HUES48 (cell line): ENCODE measurements at regions not wholly inside any gene's neighbourhood (a gene's known extent, or its start where the extent isn't known, plus 50 kb on each side); places are given as distances from the start of the nearest gene placed in this dataset.
"Not testable (repeated sequence)": the region's sequence is repeated elsewhere in the genome, so short reads cannot be mapped to it uniquely, and the experiment has no call there.

Experiments
- H3K27ac ChIP-seq: one replicate; pipeline ENCODE4 v1.7.0; 2013; ENCODE audit warnings: low read depth, low read length, inconsistent platforms
- H3K27me3 ChIP-seq: 2 replicates; pipeline ENCODE4 v1.6.1; 2013; ENCODE audit warnings: mild to moderate bottlenecking, low read length; ENCODE audit not compliant: control insufficient read depth, insufficient read depth
- H3K36me3 ChIP-seq: 2 replicates; pipeline ENCODE4 v1.6.1; 2013; ENCODE audit warnings: low read length; ENCODE audit not compliant: control insufficient read depth, insufficient read depth
- H3K4me1 ChIP-seq: 2 replicates; pipeline ENCODE4 v1.6.1; 2013; ENCODE audit warnings: mild to moderate bottlenecking, low read length; ENCODE audit not compliant: control insufficient read depth, insufficient read depth
- H3K4me3 ChIP-seq: 2 replicates; pipeline ENCODE4 v1.5.1; 2013; ENCODE audit warnings: mild to moderate bottlenecking, low read depth, low read length
- H3K9ac ChIP-seq: 2 replicates; pipeline ENCODE4 v1.6.1; 2013; ENCODE audit warnings: mild to moderate bottlenecking, low read depth, low read length, moderate library complexity
- H3K9me3 ChIP-seq: 2 replicates; pipeline ENCODE4 v1.6.1; 2013; ENCODE audit warnings: low read length; ENCODE audit not compliant: control insufficient read depth, insufficient read depth

DNA sequence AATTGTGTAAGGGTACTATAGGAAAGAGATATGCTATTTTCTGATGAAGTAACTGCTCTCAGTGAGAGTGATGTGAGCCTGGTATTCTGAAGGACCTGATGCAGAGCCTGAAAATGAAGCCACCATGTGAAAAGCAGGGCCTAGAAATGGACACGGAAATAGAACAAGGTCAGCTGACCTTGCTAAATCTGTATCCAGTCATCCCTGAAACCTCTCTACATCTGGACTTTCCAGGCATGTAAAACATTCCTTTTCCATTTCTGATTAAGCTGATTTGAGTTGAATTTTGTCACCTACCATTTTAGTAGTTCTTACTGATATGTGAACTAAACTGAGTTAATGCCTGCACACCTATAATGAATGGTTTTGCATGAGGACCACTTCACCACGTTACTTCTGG lies 72.4 kb upstream of the NEIL3 start:
- Histone ChIP-seq H3K4me3 (no peak overlapping the region), H3K36me3 (no peaks in the 10 kb centered on the region), H3K9ac (no peak overlapping the region), H3K27ac (no peak overlapping the region), H3K27me3 (no peaks in the 10 kb centered on the region), H3K4me1 (no peaks in the 10 kb centered on the region), H3K9me3 (no peaks in the 10 kb centered on the region)

DNA sequence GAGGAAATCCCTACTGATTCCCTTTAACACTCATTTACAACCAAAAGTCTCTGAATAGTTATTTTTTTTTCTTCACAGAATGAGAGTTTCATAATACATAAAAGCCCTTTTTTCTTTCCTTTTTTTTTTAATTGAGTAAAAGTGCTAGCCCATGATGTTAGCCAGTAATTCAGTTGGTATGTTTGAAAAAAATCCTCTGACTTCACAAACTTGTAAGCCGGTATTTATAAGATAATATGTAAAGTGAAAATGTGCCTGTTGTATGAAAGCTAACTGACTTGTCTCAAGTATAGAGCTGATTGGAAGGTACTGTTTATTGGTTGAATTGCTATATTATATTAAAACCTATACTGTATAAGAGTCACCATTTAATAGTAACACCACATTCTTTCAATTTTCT lies 70.2 kb upstream of the NEIL3 start:
- Histone ChIP-seq H3K36me3 (no peaks in the 10 kb centered on the region), H3K4me3 (no peak overlapping the region), H3K27me3 (no peaks in the 10 kb centered on the region), H3K9ac (no peak overlapping the region), H3K4me1 (no peaks in the 10 kb centered on the region), H3K9me3 (no peaks in the 10 kb centered on the region), H3K27ac (no peak overlapping the region)

DNA sequence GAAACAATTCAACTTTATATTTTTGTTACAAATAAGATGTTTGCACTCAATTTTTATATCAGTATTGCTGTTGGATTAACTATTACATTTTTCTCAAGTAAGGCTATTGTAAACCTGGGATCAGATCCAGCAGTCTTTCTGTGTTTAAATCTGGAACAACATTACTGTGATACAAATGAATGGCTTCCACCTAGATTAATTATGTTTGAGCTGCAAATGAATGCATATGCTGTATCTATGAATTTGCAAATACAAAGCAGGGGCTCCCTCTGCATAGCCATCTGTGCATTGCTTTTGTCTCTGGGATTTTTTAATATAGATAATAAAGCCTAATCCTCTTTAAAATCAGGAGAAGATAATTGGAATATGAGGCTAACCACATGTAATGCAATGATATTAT lies 69.8 kb upstream of the NEIL3 start:
- no peaks in the 10 kb centered on the region for H3K36me3 ChIP-seq
- H3K9ac ChIP-seq = no peak overlapping the region
- no peaks in the 10 kb centered on the region for H3K9me3 ChIP-seq
- H3K27me3 ChIP-seq = no peaks in the 10 kb centered on the region
- no peak overlapping the region for H3K27ac ChIP-seq
- H3K4me3 ChIP-seq = no peak overlapping the region
- H3K4me1 ChIP-seq = no peaks in the 10 kb centered on the region

DNA sequence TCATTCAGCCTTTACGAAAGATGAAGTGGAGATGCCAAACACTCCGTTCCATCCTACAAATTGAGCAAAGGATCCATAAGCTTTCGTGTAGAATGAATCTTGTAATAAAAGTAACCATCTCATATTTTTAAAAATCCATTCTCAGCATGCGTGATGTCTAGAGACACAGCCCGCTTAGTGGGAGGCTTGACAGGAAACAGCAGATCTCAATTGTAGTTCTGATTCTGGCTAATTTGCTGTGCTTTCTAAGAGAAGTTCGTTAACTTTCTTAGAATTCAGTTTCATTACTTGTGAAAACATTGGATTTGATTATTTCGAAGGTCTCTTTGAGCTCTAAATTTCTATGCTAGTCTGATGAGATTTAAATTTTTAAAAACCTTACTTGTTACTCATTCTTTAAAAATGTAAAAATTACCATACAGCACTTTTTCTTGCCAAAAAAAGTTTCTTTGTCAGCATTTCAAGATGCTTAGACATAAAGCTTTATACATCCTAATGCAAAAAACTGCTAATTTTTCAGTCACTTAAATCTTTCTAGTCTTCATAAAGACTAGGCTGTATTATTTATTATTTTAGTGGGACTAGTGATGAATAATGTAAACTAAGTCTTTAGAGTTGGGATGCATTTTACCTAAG lies 66.9 kb upstream of the NEIL3 start:
- Histone ChIP-seq H3K27ac (no peak overlapping the region), H3K4me1 (no peaks in the 10 kb centered on the region), H3K36me3 (no peaks in the 10 kb centered on the region), H3K4me3 (no peak overlapping the region), H3K9ac (no peak overlapping the region), H3K27me3 (no peaks in the 10 kb centered on the region), H3K9me3 (no peaks in the 10 kb centered on the region)

DNA sequence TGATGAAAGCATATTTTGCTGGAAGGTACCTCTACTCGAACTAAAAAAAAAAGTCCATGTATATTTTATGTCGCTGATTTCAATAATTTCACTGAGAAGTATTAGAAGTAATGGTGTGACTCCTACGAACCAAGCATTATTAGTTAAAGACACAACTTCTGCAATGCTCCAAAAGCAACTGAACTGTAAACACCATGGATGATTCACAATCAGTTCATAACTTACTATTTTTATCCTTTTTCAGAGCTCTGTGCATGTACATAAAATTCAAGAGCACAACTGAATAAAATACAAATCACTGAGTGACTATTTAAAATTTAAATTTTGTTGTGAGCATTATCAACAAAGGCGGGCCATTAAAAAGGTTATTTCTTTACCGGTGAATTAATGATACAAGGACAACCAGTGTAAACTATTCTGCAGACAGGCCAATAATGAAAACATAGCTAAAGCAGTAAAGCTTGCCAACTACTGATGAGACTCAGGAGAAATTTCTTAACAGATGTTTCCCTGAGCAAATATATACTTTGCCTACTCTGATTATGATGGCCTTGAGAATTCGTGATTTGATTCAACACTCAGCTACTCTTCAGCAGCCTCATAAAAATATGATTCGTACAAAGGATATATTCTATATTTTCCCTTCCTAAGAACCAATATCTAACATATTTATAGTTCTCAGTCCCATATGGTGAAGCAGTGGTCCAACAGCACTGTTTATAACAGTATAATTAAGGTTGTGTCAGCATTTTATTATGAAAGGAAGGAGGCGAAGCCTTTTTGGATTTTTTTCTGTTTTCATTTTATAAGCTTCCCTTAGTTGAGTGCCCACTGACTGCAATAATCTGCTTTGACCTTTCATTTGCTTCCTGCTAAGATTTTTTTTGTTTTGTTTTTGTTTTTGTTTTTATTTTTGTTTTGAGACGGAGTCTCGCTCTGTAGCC lies 62.8 kb upstream of the NEIL3 start:
- no peaks in the 10 kb centered on the region for H3K9me3 ChIP-seq
- H3K4me3 ChIP-seq = no peak overlapping the region
- no peak overlapping the region for H3K27ac ChIP-seq
- no peak overlapping the region for H3K9ac ChIP-seq
- H3K4me1 ChIP-seq = no peaks in the 10 kb centered on the region
- H3K27me3 ChIP-seq = no peaks in the 10 kb centered on the region
- H3K36me3 ChIP-seq = no peaks in the 10 kb centered on the region

DNA sequence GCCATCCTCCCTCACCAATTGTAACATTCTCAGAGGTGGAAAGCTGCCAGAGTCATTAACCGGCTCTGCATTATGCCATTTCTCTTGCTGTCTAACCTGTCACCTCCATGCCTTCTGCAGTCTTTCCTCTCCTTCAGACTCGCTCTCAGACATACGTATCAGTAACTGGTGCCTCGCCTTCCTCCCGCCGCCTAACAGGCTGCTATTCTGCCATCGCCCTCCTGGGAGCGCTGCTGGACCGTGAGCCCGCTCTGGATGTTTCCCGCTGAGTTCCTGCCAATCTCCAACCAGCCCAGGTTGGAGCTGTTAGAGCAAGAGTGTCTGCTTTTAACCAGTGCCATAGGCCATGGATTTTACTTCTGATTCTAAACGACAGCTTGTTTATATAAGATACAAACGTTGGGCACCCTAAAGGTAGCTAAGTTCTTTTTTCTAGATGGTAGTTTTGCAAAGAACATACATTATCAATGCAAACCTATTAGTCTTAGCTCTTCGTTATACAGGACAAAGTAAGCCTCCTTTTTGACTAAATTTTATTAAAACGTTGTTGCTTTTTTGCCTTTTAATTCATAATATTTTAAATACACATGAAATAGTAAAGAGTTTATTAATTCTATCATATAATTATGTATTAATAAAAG lies 59.5 kb upstream of the NEIL3 start:
- no peak overlapping the region for H3K27ac ChIP-seq
- H3K9me3 ChIP-seq = no peaks in the 10 kb centered on the region

DNA sequence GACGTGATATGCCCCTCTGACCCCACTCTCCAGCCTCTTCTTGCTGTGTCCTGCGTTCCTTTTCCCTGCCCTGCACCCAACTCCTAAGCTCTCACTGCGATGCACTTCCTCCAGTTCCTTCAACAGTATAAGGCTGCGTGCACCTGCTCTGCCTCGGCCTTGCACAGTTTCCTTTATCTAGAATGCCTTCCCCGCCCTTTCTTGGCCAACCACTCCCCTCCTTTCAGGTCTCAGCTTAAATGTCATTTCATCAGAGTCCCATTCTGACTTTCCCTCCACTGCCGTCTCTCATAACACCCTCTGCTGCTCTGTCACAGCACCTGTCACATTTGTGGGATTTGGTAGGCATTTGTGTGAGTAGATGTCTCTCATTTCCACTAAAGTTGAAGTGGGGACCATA lies 58.4 kb upstream of the NEIL3 start:
- no peaks in the 10 kb centered on the region for H3K27me3 ChIP-seq
- peaks cover 10% of the 10 kb centered on the region; the same call in 1 of the 2 replicates for H3K4me1 ChIP-seq
- no peaks in the 10 kb centered on the region for H3K36me3 ChIP-seq
- no peaks in the 10 kb centered on the region for H3K9me3 ChIP-seq
- no peak overlapping the region for H3K27ac ChIP-seq
- no peak overlapping the region for H3K9ac ChIP-seq
- no peak overlapping the region for H3K4me3 ChIP-seq

More for the DNA sequence above, 59.5 kb upstream of the NEIL3 start:
- Histone ChIP-seq H3K9ac (no peak overlapping the region), H3K4me3 (no peak overlapping the region), H3K27me3 (no peaks in the 10 kb centered on the region), H3K4me1 (peaks cover 2% of the 10 kb centered on the region; the same call in 1 of the 2 replicates), H3K36me3 (no peaks in the 10 kb centered on the region)

DNA sequence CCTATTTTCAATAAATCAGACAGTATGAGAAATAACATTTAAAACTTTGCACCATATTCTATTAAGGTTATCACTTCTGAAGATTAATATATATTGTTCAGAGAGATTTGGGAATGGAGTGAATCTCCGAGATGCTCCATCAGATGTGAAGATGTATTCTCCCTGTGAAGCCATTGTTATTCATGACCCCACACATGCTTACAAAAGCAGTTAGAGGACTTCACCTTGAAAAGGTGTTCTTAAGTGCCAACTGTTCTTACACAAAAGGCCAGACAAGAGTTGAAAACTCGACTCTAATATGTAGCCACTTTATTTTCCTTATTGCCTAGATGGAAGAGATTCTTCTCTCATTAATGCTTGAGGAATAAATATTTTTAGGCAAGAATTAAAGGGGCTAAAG lies 54.3 kb upstream of the NEIL3 start:
- H3K27ac ChIP-seq = no peak overlapping the region
- H3K36me3 ChIP-seq = no peaks in the 10 kb centered on the region
- H3K4me1 ChIP-seq = peaks cover 10% of the 10 kb centered on the region; the same call in 1 of the 2 replicates
- H3K27me3 ChIP-seq = no peaks in the 10 kb centered on the region
- H3K4me3 ChIP-seq = no peak overlapping the region
- H3K9me3 ChIP-seq = no peaks in the 10 kb centered on the region
- no peak overlapping the region for H3K9ac ChIP-seq

DNA sequence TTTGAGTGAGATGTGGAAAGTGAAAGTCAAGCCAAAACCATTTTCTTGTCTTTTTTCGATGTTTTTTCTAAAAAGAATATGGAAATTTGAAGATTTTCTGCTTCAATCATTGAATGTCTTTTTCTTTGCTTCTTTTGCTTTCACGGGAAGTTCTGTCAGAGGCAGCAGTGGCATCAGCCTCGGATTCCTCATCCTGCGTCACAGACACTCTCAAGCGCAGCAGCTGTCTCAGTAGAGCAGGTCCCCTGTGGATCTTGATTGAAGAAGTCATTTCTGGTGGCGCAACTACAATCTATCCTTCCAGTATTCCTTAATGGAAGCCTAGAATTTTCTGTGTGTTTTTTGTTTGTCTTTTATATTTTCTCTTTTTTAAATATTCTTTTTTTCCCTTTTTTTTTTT lies 52.7 kb upstream of the NEIL3 start:
- Histone ChIP-seq H3K4me1 (peaks cover 10% of the 10 kb centered on the region; the same call in 1 of the 2 replicates), H3K27ac (no peak overlapping the region), H3K9ac (no peak overlapping the region), H3K36me3 (no peaks in the 10 kb centered on the region), H3K9me3 (no peaks in the 10 kb centered on the region), H3K27me3 (no peaks in the 10 kb centered on the region), H3K4me3 (no peak overlapping the region)

DNA sequence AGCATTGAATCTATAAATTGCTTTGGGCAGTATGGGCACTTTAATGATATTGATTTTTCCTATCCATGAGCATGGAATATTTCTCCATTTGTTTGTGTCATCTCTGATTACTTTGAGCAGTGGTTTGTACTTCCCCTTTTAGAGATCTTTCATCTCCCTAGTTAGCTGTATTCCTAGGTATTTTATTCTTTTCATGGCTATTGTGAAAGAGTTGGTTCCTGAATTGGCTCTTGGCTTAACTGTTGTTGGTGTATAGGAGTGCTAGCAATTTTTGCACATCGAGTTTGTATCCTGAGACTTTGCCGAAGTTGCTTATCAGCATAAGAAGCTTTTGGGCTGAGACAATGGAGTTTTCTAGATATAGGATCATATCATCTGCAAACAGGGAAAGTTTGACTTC lies 50.2 kb upstream of the NEIL3 start:
- H3K27ac ChIP-seq, H3K9ac ChIP-seq, H3K27me3 ChIP-seq, H3K9me3 ChIP-seq, H3K4me3 ChIP-seq, H3K36me3 ChIP-seq, H3K4me1 ChIP-seq: not testable (repeated sequence)
